ENCODE measurements at regions not wholly inside any gene's neighbourhood (a gene's known extent, or its start where the extent isn't known, plus 50 kb on each side); places are given as distances from the start of the nearest gene placed in this dataset.

DNA sequence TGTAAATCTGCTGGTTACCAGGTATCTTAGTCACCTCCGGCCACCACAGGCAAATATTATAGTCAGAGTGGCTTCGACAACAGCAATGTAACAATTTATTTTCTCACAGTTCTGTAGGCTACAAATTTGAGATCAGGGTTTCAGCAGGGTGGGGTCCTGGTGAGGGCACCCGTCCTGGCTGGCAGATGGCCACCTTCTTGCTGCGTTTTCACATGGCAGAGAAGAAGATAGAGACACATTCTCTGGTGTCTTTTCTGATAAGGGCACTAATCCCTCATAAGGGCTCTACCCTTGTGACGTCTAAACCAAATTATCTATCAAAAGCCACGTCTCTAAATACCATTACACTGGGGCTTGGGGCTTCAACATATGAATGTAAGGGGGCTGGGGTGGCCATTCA lies 843.2 kb upstream of the FANCL start:
- TF ChIP-seq, protein P1, sequence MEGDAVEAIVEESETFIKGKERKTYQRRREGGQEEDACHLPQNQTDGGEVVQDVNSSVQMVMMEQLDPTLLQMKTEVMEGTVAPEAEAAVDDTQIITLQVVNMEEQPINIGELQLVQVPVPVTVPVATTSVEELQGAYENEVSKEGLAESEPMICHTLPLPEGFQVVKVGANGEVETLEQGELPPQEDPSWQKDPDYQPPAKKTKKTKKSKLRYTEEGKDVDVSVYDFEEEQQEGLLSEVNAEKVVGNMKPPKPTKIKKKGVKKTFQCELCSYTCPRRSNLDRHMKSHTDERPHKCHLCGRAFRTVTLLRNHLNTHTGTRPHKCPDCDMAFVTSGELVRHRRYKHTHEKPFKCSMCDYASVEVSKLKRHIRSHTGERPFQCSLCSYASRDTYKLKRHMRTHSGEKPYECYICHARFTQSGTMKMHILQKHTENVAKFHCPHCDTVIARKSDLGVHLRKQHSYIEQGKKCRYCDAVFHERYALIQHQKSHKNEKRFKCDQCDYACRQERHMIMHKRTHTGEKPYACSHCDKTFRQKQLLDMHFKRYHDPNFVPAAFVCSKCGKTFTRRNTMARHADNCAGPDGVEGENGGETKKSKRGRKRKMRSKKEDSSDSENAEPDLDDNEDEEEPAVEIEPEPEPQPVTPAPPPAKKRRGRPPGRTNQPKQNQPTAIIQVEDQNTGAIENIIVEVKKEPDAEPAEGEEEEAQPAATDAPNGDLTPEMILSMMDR (IDR thresholded peaks at IDR 0.05; ENCODE audit: insufficient read depth, low read length, poor library complexity, severe bottlenecking), result no peak
- TF ChIP-seq EZH2phosphoT487 (conservative IDR thresholded peaks at IDR 0.05; ENCODE audit: low read length), result no peak
